Vagina (tissue), 2 donors: ENCODE measurements at regions not wholly inside any gene's neighbourhood (a gene's known extent, or its start where the extent isn't known, plus 50 kb on each side); places are given as distances from the start of the nearest gene placed in this dataset.

ENCODE experiments used
- DNase-seq, 2 donors: peaks; one replicate each; pipeline ENCODE4 v3.0.0-alpha.2; 2017; ENCODE audit errors: extremely low spot score in 2 of 2
- H3K27ac ChIP-seq: fragments of 200-600 bp; sonication (generic); one replicate; pipeline ENCODE4 v1.5.1; 2019
- H3K27me3 ChIP-seq: fragments of 200-600 bp; sonication (generic); one replicate; pipeline ENCODE4 v1.5.1; 2019
- H3K36me3 ChIP-seq, 2 donors: fragments of 200-600 bp; sonication (generic); one replicate each; pipeline ENCODE4 v1.5.1; 2017 to 2019
- H3K4me1 ChIP-seq: fragments of 200-600 bp; sonication (generic); one replicate; pipeline ENCODE4 v1.5.1; 2019
- H3K4me3 ChIP-seq, 2 donors: fragments of 200-600 bp; sonication (generic); 1 replicate in 1 of 2; 2 replicates in 1 of 2; pipeline ENCODE4 v1.5.1; 2016 to 2019
- H3K9me3 ChIP-seq: fragments of 200-600 bp; sonication (generic); one replicate; pipeline ENCODE4 v1.5.1; 2019
- POLR2A ChIP-seq, 2 donors: fragments of 450-650 bp; IDR thresholded peaks; one replicate each; pipeline ENCODE4 v1.6.1; 2017; ENCODE audit warnings: antibody characterized with exemption in 2 of 2, mild to moderate bottlenecking in 2 of 2, moderate library complexity in 2 of 2
- POLR2AphosphoS5 ChIP-seq, 2 donors: sonication (generic); formaldehyde crosslinking; IDR thresholded peaks; one replicate each; pipeline ENCODE4 v1.9.0; 2017; ENCODE audit warnings: antibody characterized with exemption in 2 of 2, mild to moderate bottlenecking in 2 of 2, low read depth in 1 of 2; ENCODE audit not compliant: insufficient read depth in 1 of 2
- intact Hi-C: fragments of 100-400 bp; cut with DNase I; formaldehyde crosslinking; loops from one replicate; pipeline ENCODE4 v1.15.1; 2023
- TF ChIP-seq, protein P1 (sequence below), 3 experiments: fragments of 450-650 bp in 2 of 3; fragments of 200-600 bp in 1 of 3; sonication (generic) in 1 of 3; IDR thresholded peaks; one replicate each; pipeline ENCODE4 v1.5.1; 2017 to 2019; ENCODE audit warnings: antibody characterized with exemption in 3 of 3, mild to moderate bottlenecking in 2 of 3, moderate library complexity in 2 of 3

DNA sequence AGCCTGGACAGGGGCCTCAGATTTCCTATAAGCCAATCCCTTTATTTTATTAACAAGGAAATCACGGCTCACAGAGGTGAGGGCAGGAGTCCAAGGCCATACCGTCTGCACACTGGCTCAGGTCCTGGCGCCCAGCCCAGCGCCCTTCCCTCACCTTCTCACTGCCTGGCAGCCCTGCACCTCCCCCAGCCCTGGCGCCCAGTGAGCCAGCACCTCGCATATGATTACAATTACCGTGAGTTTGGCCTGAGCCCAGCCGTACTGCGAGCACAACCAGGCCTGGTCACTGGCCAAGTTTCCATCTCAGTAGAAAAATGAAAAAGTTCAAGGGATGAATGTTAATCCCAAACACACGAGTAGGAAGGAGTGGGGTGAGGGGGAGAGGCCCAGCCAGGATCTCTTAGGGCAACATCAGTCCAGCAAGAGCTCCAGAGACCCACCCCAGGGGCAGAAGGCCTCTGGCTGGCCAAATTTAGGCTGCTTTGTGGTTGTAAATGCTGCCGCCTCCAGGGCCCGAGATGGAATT lies 68.4 kb downstream of the MCFD2 start:
- TF ChIP-seq POLR2AphosphoS5 (IDR thresholded peaks at IDR 0.05; ENCODE audit: insufficient read depth in 1 of 2, low read depth in 1 of 2): peak; percentile 90 to 93
- TF ChIP-seq, protein P1, sequence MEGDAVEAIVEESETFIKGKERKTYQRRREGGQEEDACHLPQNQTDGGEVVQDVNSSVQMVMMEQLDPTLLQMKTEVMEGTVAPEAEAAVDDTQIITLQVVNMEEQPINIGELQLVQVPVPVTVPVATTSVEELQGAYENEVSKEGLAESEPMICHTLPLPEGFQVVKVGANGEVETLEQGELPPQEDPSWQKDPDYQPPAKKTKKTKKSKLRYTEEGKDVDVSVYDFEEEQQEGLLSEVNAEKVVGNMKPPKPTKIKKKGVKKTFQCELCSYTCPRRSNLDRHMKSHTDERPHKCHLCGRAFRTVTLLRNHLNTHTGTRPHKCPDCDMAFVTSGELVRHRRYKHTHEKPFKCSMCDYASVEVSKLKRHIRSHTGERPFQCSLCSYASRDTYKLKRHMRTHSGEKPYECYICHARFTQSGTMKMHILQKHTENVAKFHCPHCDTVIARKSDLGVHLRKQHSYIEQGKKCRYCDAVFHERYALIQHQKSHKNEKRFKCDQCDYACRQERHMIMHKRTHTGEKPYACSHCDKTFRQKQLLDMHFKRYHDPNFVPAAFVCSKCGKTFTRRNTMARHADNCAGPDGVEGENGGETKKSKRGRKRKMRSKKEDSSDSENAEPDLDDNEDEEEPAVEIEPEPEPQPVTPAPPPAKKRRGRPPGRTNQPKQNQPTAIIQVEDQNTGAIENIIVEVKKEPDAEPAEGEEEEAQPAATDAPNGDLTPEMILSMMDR (IDR thresholded peaks at IDR 0.05): no peak
- no peaks in the 10 kb centered on the region for H3K9me3 ChIP-seq
- H3K27me3 ChIP-seq: no peaks in the 10 kb centered on the region
- H3K4me1 ChIP-seq: peaks cover 61% of the 10 kb centered on the region
- H3K27ac ChIP-seq: peak overlapping the region; percentile 89
- no peak for DNase-seq
- H3K36me3 ChIP-seq: no peaks in the 10 kb centered on the region
- H3K4me3 ChIP-seq: no peak overlapping the region
- intact Hi-C loops: no loop called here

DNA sequence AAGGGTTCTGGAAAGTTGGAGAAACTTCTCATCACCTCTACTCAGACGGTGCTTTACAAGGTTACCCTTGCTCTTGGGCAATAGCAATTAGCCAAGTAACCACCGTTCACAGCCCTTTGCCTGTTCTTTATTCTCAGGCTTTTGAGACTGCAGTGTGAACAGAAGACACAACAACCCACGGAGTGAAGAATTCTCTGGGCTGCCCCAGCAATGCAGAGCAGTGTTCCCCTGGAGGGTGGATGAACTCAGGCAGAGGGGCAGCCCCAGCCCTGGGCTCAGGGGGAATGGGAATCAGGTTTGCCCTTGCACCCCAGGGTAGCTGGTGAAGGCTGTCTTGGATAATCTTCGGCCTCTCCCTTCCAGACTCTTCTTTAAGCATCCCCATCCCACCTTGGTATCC lies 69.1 kb downstream of the MCFD2 start:
- intact Hi-C loops: no loop called here
- H3K9me3 ChIP-seq: no peaks in the 10 kb centered on the region
- TF ChIP-seq POLR2A (IDR thresholded peaks at IDR 0.05) (no peak), POLR2AphosphoS5 (IDR thresholded peaks at IDR 0.05; ENCODE audit: insufficient read depth in 1 of 2, low read depth in 1 of 2) (no peak)
- no peaks in the 10 kb centered on the region for H3K36me3 ChIP-seq
- H3K27ac ChIP-seq: peak overlapping the region; percentile 89
- H3K27me3 ChIP-seq: no peaks in the 10 kb centered on the region
- H3K4me1 ChIP-seq: peaks cover 61% of the 10 kb centered on the region
- H3K4me3 ChIP-seq: no peak overlapping the region
- DNase-seq: no peak

DNA sequence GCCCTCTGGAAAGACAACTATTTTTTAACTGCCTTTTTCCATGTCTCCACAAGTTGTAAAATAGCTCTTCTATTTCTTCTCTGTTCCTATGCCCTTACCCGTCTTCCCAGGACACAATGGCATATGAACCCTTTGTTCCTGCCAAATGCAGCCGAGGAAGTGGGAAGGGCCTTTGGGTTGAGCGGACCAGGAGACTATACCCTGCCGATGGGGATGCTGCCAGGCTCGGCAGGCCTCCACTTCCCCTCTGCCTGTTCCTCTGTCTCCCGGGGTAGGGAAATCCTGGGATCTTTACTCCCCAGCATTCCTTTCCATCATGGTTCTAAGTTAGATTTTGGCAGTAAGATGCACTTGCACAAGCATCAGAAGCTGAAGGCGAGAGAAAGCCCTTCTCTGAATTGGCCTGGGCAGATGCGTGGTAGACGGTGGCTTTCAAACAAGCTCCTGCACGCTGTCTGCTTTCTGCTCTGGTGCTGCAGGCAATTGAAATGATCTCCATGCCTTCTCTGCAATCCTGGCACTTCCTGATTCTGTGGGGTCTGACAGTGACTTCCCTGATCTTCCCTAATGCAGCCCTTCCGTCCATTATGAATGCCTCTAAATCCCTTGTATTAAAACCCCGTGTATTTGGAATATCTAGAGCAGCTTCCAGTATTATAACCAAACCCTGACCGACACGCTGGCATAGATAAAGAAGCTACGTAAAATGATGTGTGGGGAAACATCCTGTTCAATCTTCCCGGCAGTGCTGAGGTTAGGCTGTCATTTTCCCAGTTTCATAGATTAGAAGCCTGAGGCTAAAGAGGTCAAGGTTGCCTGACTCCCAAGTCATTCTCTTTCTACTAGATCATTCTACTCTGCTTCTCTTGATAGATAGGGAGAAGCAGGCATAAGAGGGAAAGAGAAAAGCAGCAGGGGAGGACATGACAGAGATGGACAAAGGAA lies 69.8 kb downstream of the MCFD2 start:
- H3K9me3 ChIP-seq: no peaks in the 10 kb centered on the region
- peaks cover 61% of the 10 kb centered on the region for H3K4me1 ChIP-seq
- H3K4me3 ChIP-seq: no peak overlapping the region
- TF ChIP-seq, protein P1 (IDR thresholded peaks at IDR 0.05): no peak
- TF ChIP-seq POLR2A (IDR thresholded peaks at IDR 0.05) (no peak), POLR2AphosphoS5 (IDR thresholded peaks at IDR 0.05; ENCODE audit: insufficient read depth in 1 of 2, low read depth in 1 of 2) (no peak)
- no peak for DNase-seq
- no peaks in the 10 kb centered on the region for H3K36me3 ChIP-seq
- H3K27ac ChIP-seq: peak overlapping the region; percentile 89
- intact Hi-C loops: no loop called here
- H3K27me3 ChIP-seq: no peaks in the 10 kb centered on the region

- TF ChIP-seq POLR2AphosphoS5 (IDR thresholded peaks at IDR 0.05; ENCODE audit: insufficient read depth in 1 of 2, low read depth in 1 of 2) (no peak), POLR2A (IDR thresholded peaks at IDR 0.05) (no peak)
- Histone ChIP-seq H3K27ac (no peak overlapping the region), H3K9me3 (no peaks in the 10 kb centered on the region), H3K4me3 (no peak overlapping the region), H3K36me3 (no peaks in the 10 kb centered on the region), H3K4me1 (peaks cover 49% of the 10 kb centered on the region), H3K27me3 (no peaks in the 10 kb centered on the region)
- intact Hi-C loops: no loop called here
- DNase-seq: no peak
These were observed 71.2 kb downstream of the MCFD2 start for GRCh38 chr2:46844443-46844842.

DNA sequence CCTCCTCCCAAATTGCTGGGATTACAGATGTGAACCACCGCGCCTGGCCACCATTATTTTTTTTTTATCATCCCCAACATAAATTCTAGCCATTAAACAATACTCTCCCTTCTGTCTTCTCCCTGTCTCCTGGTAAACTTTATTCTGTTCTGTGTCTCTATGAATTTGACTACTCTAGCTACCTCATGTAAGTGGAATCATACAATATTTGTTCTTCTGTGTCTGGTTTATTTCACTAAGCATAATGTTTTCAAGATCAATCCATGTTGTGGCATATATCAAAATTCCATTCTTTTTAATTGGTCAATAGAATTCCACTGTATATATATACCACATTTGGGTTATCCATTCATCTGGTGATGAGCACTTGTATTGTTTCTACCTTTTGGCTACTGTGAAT lies 71.6 kb downstream of the MCFD2 start:
- DNase-seq: no peak
- H3K27me3 ChIP-seq: no peaks in the 10 kb centered on the region
- no peak overlapping the region for H3K4me3 ChIP-seq
- intact Hi-C loops: no loop called here
- TF ChIP-seq POLR2A (IDR thresholded peaks at IDR 0.05) (no peak), POLR2AphosphoS5 (IDR thresholded peaks at IDR 0.05; ENCODE audit: insufficient read depth in 1 of 2, low read depth in 1 of 2) (no peak)
- TF ChIP-seq, protein P1 (IDR thresholded peaks at IDR 0.05): no peak
- H3K27ac ChIP-seq: no peak overlapping the region
- peaks cover 45% of the 10 kb centered on the region for H3K4me1 ChIP-seq
- no peaks in the 10 kb centered on the region for H3K9me3 ChIP-seq
- no peaks in the 10 kb centered on the region for H3K36me3 ChIP-seq

- Histone ChIP-seq H3K27ac (no peak overlapping the region), H3K4me1 (peaks cover 37% of the 10 kb centered on the region), H3K27me3 (no peaks in the 10 kb centered on the region), H3K36me3 (no peaks in the 10 kb centered on the region), H3K4me3 (no peak overlapping the region), H3K9me3 (no peaks in the 10 kb centered on the region)
- intact Hi-C loops: no loop called here
- TF ChIP-seq POLR2AphosphoS5 (IDR thresholded peaks at IDR 0.05; ENCODE audit: insufficient read depth in 1 of 2, low read depth in 1 of 2): no peak
- TF ChIP-seq POLR2A (IDR thresholded peaks at IDR 0.05): no peak
- TF ChIP-seq, protein P1 (IDR thresholded peaks at IDR 0.05): no peak
- DNase-seq: no peak
These were observed 72.3 kb downstream of the MCFD2 start for GRCh38 chr2:46843316-46843715.
